Body of pancreas (tissue), 4 donors: ENCODE measurements at regions not wholly inside any gene's neighbourhood (a gene's known extent, or its start where the extent isn't known, plus 50 kb on each side); places are given as distances from the start of the nearest gene placed in this dataset.

Experiments
- POLR2A ChIP-seq, 3 donors: fragments of 450-650 bp; IDR thresholded peaks; one replicate each; pipeline ENCODE4 v1.6.1; 2016; ENCODE audit warnings: antibody characterized with exemption in 3 of 3, mild to moderate bottlenecking in 2 of 3
- TF ChIP-seq, protein P1 (sequence below), 7 experiments: fragments of 450-650 bp in 4 of 7; fragments of 200-600 bp in 3 of 7; sonication (generic) in 3 of 7; IDR thresholded peaks; one replicate each; pipeline ENCODE4 v1.5.1; 2016 to 2019; ENCODE audit warnings: antibody characterized with exemption in 7 of 7

DNA sequence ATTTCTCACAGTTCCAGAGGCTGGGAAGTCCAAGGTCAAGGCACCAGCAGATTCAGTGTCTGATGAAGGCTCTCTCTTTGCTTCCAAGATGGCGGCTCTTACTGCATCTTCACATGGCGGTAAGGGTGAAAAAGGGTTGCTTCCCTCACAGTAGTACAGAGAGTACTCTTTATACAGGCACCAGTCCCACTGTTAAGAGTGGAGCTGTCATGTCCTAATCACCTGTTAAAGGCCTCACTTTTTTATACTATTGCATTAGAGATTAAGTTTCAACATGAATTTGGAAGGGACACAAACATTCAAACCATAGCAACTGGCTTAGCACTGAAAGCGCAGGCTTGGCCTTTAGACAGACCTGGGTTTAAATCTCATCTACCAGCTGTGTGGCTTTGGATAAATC is 50.0 kb upstream of the TCL1A start:
- TF ChIP-seq, protein P1, sequence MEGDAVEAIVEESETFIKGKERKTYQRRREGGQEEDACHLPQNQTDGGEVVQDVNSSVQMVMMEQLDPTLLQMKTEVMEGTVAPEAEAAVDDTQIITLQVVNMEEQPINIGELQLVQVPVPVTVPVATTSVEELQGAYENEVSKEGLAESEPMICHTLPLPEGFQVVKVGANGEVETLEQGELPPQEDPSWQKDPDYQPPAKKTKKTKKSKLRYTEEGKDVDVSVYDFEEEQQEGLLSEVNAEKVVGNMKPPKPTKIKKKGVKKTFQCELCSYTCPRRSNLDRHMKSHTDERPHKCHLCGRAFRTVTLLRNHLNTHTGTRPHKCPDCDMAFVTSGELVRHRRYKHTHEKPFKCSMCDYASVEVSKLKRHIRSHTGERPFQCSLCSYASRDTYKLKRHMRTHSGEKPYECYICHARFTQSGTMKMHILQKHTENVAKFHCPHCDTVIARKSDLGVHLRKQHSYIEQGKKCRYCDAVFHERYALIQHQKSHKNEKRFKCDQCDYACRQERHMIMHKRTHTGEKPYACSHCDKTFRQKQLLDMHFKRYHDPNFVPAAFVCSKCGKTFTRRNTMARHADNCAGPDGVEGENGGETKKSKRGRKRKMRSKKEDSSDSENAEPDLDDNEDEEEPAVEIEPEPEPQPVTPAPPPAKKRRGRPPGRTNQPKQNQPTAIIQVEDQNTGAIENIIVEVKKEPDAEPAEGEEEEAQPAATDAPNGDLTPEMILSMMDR (IDR thresholded peaks at IDR 0.05), result no peak
- no peak for TF ChIP-seq POLR2A (IDR thresholded peaks at IDR 0.05)
